ENCODE measurements at regions not wholly inside any gene's neighbourhood (a gene's known extent, or its start where the extent isn't known, plus 50 kb on each side); places are given as distances from the start of the nearest gene placed in this dataset.

DNA sequence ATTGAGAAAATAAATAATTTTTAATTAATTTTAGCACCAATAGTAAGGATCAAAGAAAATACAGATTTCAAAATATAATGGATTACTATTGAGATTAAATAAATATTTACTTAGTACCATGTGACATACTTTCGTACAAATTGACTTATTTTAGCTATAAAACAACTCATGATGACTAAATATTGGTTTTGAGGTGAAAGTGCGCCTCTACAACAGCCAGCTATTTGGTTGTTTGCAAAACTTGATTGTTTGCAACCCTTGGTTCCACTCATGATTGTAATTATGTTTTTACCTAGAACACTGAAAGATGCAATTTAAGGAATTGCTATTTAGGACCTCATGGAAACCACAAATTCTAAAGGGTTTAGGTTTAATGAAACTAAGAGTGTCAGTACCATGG, 51.9 kb upstream of the PPM1H start:
- Histone ChIP-seq H3K27me3 (replicated peaks in 1 of 7) (no peaks in the 10 kb centered on the region), H3K4me1 (no peaks in the 10 kb centered on the region), H3K36me3 (no peaks in the 10 kb centered on the region), H3K4me3 (no peak overlapping the region), H3K9me3 (peaks cover 0 to 16% (median 10%) of the 10 kb centered on the region in 8 donors), H3K27ac (no peak overlapping the region)
- 39 to 81% (median 43%) methylated on average over 2 of the region's 2 CpGs for WGBS, 5 donors
- intact Hi-C loops (cut with DNase I; ENCODE audit: low total_unique reads): no loop called here
- no peak for DNase-seq
- TF ChIP-seq, protein P1, sequence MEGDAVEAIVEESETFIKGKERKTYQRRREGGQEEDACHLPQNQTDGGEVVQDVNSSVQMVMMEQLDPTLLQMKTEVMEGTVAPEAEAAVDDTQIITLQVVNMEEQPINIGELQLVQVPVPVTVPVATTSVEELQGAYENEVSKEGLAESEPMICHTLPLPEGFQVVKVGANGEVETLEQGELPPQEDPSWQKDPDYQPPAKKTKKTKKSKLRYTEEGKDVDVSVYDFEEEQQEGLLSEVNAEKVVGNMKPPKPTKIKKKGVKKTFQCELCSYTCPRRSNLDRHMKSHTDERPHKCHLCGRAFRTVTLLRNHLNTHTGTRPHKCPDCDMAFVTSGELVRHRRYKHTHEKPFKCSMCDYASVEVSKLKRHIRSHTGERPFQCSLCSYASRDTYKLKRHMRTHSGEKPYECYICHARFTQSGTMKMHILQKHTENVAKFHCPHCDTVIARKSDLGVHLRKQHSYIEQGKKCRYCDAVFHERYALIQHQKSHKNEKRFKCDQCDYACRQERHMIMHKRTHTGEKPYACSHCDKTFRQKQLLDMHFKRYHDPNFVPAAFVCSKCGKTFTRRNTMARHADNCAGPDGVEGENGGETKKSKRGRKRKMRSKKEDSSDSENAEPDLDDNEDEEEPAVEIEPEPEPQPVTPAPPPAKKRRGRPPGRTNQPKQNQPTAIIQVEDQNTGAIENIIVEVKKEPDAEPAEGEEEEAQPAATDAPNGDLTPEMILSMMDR (IDR thresholded peaks at IDR 0.05 in 8 of 11, conservative IDR thresholded peaks at IDR 0.05 in 3 of 11): no peak
- TF ChIP-seq POLR2AphosphoS5 (IDR thresholded peaks at IDR 0.05) (no peak), POLR2A (IDR thresholded peaks at IDR 0.05) (no peak)

Data from spleen (tissue), 11 donors.